Omental fat pad (tissue), 3 donors: ENCODE measurements at regions not wholly inside any gene's neighbourhood (a gene's known extent, or its start where the extent isn't known, plus 50 kb on each side); places are given as distances from the start of the nearest gene placed in this dataset.

ENCODE experiments used
- ATAC-seq: fragments of 150-250 bp; one replicate; pipeline ENCODE4 v1.9.1; 2016; ENCODE audit warnings: mild to moderate bottlenecking, moderate library complexity; ENCODE audit not compliant: low FRiP score
- DNase-seq: peaks from one replicate; pipeline ENCODE4 v3.0.0-alpha.2; 2019; ENCODE audit warnings: low spot score
- CTCF ChIP-seq, 3 donors: fragments of 450-650 bp; IDR thresholded peaks; one replicate each; pipeline ENCODE4 v1.5.1; 2016 to 2017; ENCODE audit warnings: antibody characterized with exemption in 3 of 3, mild to moderate bottlenecking in 3 of 3, moderate library complexity in 2 of 3

- TF ChIP-seq CTCF (IDR thresholded peaks at IDR 0.05): no peak
- ATAC-seq: no peak
- DNase-seq: no peak
Measured at GRCh38 chr2:196551014-196551413, 88.5 kb upstream of the CCDC150 start.

- DNase-seq (no peak), ATAC-seq (no peak)
- TF ChIP-seq CTCF (IDR thresholded peaks at IDR 0.05): no peak
Measured at GRCh38 chr2:196555161-196555560, 84.4 kb upstream of the CCDC150 start.

GRCh38 chr2:196555726-196556125, 83.8 kb upstream of the CCDC150 start:
- no peak for TF ChIP-seq CTCF (IDR thresholded peaks at IDR 0.05)
- no peak for ATAC-seq
- DNase-seq: no peak

GRCh38 chr2:196558497-196558896, 81.0 kb upstream of the CCDC150 start:
- ATAC-seq (no peak), DNase-seq (no peak)
- no peak for TF ChIP-seq CTCF (IDR thresholded peaks at IDR 0.05)

GRCh38 chr2:196563876-196564275, 75.6 kb upstream of the CCDC150 start:
- no peak for TF ChIP-seq CTCF (IDR thresholded peaks at IDR 0.05)
- no peak for DNase-seq

GRCh38 chr2:196565106-196565765, 74.3 kb upstream of the CCDC150 start:
- ATAC-seq (no peak), DNase-seq (no peak)
- no peak for TF ChIP-seq CTCF (IDR thresholded peaks at IDR 0.05)

More at GRCh38 chr2:196563876-196564275, 75.6 kb upstream of the CCDC150 start:
- no peak for ATAC-seq

GRCh38 chr2:196565982-196566381, 73.5 kb upstream of the CCDC150 start:
- DNase-seq (no peak), ATAC-seq (no peak)
- TF ChIP-seq CTCF (IDR thresholded peaks at IDR 0.05): no peak
